HepG2 (cell line): ENCODE measurements at regions not wholly inside any gene's neighbourhood (a gene's known extent, or its start where the extent isn't known, plus 50 kb on each side); places are given as distances from the start of the nearest gene placed in this dataset.

Experiments
- EZH2 ChIP-seq: conservative IDR thresholded peaks from 2 replicates; pipeline ENCODE4 v1.6.1; 2012; ENCODE audit warnings: mild to moderate bottlenecking, low read depth, low read length, moderate library complexity
- FOXJ3 ChIP-seq: sonication (generic); formaldehyde crosslinking; IDR thresholded peaks from 2 replicates; pipeline ENCODE4 v1.4.0; 2020; ENCODE audit warnings: missing genetic modification reagents, mild to moderate bottlenecking, borderline replicate concordance
- SALL1 ChIP-seq: sonication (generic); formaldehyde crosslinking; IDR thresholded peaks from 2 replicates; pipeline ENCODE4 v1.8.0; 2022; ENCODE audit warnings: mild to moderate bottlenecking, missing genetic modification reagents
- TF ChIP-seq, protein P1 (sequence below): sonication (generic); formaldehyde crosslinking; IDR thresholded peaks from 2 replicates; pipeline ENCODE4 v1.4.0; 2020; ENCODE audit warnings: mild to moderate bottlenecking, missing genetic modification reagents
- TF ChIP-seq, protein P2 (sequence below): sonication (generic); formaldehyde crosslinking; IDR thresholded peaks from 2 replicates; pipeline ENCODE4 v1.5.0; 2020; ENCODE audit warnings: mild to moderate bottlenecking, missing genetic modification reagents, moderate library complexity

DNA sequence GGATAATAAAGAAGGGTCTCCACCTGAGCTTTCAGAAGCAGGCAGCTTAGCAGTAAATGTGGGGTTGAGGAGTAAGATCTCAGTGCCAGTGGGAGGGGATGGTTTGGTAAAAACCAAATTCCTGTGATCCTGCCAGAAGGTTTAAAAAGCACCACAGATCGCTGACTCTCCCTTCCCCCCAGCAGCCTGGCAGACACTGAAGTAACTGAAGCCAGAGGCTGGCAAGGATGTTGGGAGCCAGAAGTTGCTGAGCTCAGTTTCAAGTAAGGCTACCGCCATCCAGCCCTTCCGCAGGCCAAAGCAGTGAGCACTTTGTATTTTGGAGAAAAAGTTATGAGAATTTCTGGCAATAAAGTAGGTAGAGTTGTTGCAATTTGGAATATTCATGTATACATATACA lies 246.4 kb downstream of the ZNF621 start:
- TF ChIP-seq, protein P1, sequence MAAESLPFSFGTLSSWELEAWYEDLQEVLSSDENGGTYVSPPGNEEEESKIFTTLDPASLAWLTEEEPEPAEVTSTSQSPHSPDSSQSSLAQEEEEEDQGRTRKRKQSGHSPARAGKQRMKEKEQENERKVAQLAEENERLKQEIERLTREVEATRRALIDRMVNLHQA (CRISPR knock-in tag), result no peak
- no peak for TF ChIP-seq EZH2
- TF ChIP-seq FOXJ3, result no peak
- TF ChIP-seq SALL1, result no peak
- TF ChIP-seq, protein P2, sequence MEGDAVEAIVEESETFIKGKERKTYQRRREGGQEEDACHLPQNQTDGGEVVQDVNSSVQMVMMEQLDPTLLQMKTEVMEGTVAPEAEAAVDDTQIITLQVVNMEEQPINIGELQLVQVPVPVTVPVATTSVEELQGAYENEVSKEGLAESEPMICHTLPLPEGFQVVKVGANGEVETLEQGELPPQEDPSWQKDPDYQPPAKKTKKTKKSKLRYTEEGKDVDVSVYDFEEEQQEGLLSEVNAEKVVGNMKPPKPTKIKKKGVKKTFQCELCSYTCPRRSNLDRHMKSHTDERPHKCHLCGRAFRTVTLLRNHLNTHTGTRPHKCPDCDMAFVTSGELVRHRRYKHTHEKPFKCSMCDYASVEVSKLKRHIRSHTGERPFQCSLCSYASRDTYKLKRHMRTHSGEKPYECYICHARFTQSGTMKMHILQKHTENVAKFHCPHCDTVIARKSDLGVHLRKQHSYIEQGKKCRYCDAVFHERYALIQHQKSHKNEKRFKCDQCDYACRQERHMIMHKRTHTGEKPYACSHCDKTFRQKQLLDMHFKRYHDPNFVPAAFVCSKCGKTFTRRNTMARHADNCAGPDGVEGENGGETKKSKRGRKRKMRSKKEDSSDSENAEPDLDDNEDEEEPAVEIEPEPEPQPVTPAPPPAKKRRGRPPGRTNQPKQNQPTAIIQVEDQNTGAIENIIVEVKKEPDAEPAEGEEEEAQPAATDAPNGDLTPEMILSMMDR, result no peak
